NB4 (cell line): ENCODE measurements at regions not wholly inside any gene's neighbourhood (a gene's known extent, or its start where the extent isn't known, plus 50 kb on each side); places are given as distances from the start of the nearest gene placed in this dataset.

Experiments used
- MYC ChIP-seq: IDR thresholded peaks from 2 replicates; pipeline ENCODE4 v1.6.1; 2011; ENCODE audit warnings: low read depth, low read length
- POLR2A ChIP-seq: IDR thresholded peaks from 2 replicates; pipeline ENCODE4 v1.6.1; 2011; ENCODE audit warnings: mild to moderate bottlenecking; ENCODE audit not compliant: insufficient read length; ENCODE audit errors: extremely low read depth
- TF ChIP-seq, protein P1 (sequence below): IDR thresholded peaks from one replicate; pipeline ENCODE4 v1.5.1; 2012; ENCODE audit warnings: low read depth, low read length
- TF ChIP-seq, protein P2 (sequence below): IDR thresholded peaks from 2 replicates; pipeline ENCODE4 v1.6.1; 2011; ENCODE audit warnings: low read depth, low read length

DNA sequence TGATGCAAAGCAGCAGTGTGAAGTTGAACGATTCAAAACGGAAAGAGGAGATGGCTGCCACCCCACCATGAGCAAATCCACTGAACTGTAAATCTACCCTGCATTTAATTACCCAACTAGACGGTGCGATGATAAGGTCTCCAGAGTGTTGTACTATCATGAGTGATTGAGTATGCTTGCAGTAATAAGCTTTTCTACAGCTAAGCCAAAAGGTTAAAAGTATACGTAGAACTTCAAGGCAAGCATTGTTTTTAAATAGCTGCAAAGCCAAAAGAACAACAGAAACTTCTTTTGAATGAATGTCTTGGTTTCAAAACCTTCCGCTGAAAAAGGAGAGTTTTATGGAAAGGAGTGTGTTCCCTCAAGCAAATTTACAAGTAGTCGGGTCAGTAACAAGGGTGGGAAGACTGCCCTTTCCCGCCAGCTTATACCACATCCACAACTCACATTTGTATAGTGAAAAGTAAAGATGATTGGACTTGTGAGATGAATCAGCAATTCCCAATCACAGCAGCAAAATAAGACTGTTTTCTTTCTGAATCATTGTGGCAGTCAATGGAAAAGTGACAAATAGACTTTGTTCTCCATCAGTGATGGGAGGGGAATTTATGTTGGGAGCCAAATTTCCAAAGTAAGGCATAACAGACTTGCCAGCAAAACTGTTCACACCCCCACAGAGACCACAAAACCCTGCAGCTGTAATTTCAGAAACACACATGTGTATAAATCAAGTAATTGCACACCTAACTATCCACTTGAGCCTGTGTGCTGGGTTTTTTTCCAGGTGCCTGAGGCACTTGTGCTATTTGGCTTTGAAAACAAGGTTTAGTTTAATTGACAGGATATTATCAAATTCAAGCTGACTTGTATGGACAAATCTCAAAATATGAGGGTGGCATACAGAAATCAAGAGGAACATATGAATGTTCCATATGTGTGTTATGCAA, 407.7 kb upstream of the GRAMD2B start:
- TF ChIP-seq, protein P1, sequence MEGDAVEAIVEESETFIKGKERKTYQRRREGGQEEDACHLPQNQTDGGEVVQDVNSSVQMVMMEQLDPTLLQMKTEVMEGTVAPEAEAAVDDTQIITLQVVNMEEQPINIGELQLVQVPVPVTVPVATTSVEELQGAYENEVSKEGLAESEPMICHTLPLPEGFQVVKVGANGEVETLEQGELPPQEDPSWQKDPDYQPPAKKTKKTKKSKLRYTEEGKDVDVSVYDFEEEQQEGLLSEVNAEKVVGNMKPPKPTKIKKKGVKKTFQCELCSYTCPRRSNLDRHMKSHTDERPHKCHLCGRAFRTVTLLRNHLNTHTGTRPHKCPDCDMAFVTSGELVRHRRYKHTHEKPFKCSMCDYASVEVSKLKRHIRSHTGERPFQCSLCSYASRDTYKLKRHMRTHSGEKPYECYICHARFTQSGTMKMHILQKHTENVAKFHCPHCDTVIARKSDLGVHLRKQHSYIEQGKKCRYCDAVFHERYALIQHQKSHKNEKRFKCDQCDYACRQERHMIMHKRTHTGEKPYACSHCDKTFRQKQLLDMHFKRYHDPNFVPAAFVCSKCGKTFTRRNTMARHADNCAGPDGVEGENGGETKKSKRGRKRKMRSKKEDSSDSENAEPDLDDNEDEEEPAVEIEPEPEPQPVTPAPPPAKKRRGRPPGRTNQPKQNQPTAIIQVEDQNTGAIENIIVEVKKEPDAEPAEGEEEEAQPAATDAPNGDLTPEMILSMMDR, result no peak
- TF ChIP-seq, protein P2, sequence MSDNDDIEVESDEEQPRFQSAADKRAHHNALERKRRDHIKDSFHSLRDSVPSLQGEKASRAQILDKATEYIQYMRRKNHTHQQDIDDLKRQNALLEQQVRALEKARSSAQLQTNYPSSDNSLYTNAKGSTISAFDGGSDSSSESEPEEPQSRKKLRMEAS, result no peak
- TF ChIP-seq POLR2A (no peak), MYC (no peak)
